ENCODE measurements at regions not wholly inside any gene's neighbourhood (a gene's known extent, or its start where the extent isn't known, plus 50 kb on each side); places are given as distances from the start of the nearest gene placed in this dataset.

- TF ChIP-seq CTCF (IDR thresholded peaks at IDR 0.05; ENCODE audit: low read depth, low read length, missing input control) (no peak), MAX (IDR thresholded peaks at IDR 0.05) (no peak), GABPA (IDR thresholded peaks at IDR 0.05 in 1 of 2, conservative IDR thresholded peaks at IDR 0.05 in 1 of 2) (no peak), JUND (IDR thresholded peaks at IDR 0.05) (no peak), RAD21 (IDR thresholded peaks at IDR 0.05) (no peak), YY1 (IDR thresholded peaks at IDR 0.05) (no peak), TAF1 (conservative IDR thresholded peaks at IDR 0.05) (no peak), REST (IDR thresholded peaks at IDR 0.05) (no peak), SP1 (IDR thresholded peaks at IDR 0.05) (no peak), NR2F2 (IDR thresholded peaks at IDR 0.05) (no peak), FOXA1 (IDR thresholded peaks at IDR 0.05) (no peak)
These were observed 188.4 kb downstream of the SLC7A11 start for GRCh38 chr4:138053641-138054301.

All from liver (tissue), 3 donors.